KMS-11 (cell line): ENCODE measurements at regions not wholly inside any gene's neighbourhood (a gene's known extent, or its start where the extent isn't known, plus 50 kb on each side); places are given as distances from the start of the nearest gene placed in this dataset.

Source experiments
- H2AFZ ChIP-seq: fragments of 200-600 bp; sonication (generic); 2 replicates; pipeline ENCODE4 v1.6.1; 2016; ENCODE audit warnings: antibody characterized with exemption, mixed run types, low read depth
- H3K27ac ChIP-seq: fragments of 200-600 bp; sonication (generic); 2 replicates; pipeline ENCODE4 v1.6.1; 2016; ENCODE audit warnings: mild to moderate bottlenecking, mixed run types
- H3K27me3 ChIP-seq: fragments of 200-600 bp; sonication (generic); 2 replicates; pipeline ENCODE4 v1.6.1; 2017; ENCODE audit warnings: mild to moderate bottlenecking, low read depth, mixed run types, moderate library complexity; ENCODE audit not compliant: insufficient read depth
- H3K36me3 ChIP-seq: fragments of 200-600 bp; sonication (generic); 2 replicates; pipeline ENCODE4 v1.6.1; 2017; ENCODE audit warnings: mild to moderate bottlenecking, mixed run types; ENCODE audit not compliant: insufficient read depth
- H3K4me1 ChIP-seq: fragments of 200-600 bp; sonication (generic); 2 replicates; pipeline ENCODE4 v1.6.1; 2016; ENCODE audit warnings: mild to moderate bottlenecking, low read depth, mixed run types; ENCODE audit not compliant: poor library complexity, severe bottlenecking
- H3K4me2 ChIP-seq: fragments of 200-600 bp; sonication (generic); 2 replicates; pipeline ENCODE4 v1.7.0; 2016; ENCODE audit warnings: mild to moderate bottlenecking, mixed run types
- H3K4me3 ChIP-seq: fragments of 200-600 bp; sonication (generic); IDR thresholded peaks from 2 replicates; pipeline ENCODE4 v1.6.1; 2017; ENCODE audit warnings: low read depth, low read length, mixed read lengths; ENCODE audit not compliant: insufficient read depth
- H3K79me2 ChIP-seq: fragments of 200-600 bp; sonication (generic); 2 replicates; pipeline ENCODE4 v1.6.1; 2016; ENCODE audit warnings: low read depth, mixed run types; ENCODE audit not compliant: insufficient read depth
- H3K9ac ChIP-seq: fragments of 200-600 bp; sonication (generic); 2 replicates; pipeline ENCODE4 v1.6.1; 2016; ENCODE audit warnings: mild to moderate bottlenecking, mixed run types
- H4K20me1 ChIP-seq: fragments of 200-600 bp; sonication (generic); 2 replicates; pipeline ENCODE4 v1.6.1; 2016; ENCODE audit warnings: mild to moderate bottlenecking, mixed run types; ENCODE audit not compliant: insufficient read depth
- TF ChIP-seq, protein P1 (sequence below): fragments of 200-600 bp; sonication (generic); conservative IDR thresholded peaks from 2 replicates; pipeline ENCODE4 v1.6.1; 2017; ENCODE audit warnings: low read depth, mild to moderate bottlenecking, antibody characterized with exemption, low read length, moderate library complexity, mixed read lengths

DNA sequence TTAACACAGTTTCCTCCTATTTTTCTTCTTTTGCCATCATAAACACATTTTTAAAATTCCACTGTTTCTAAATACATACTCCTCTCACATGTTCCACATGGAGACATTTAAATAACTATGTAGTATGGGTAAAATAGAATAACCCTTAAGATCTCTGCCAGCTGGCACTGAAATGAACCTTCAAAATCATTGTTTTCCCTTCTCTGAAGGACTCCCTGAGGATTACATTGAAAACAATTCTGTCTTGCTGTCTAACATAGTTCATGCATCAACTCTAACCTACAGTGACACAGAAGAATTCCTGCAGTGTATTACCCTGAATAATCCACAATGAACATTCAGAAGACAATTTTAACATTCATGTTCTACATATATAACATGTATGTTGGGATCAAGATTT, 1361.8 kb upstream of the CITED2 start:
- Histone ChIP-seq H3K27me3 (no peaks in the 10 kb centered on the region), H3K4me1 (no peaks in the 10 kb centered on the region), H3K4me2 (no peak overlapping the region), H2AFZ (no peak overlapping the region), H3K27ac (no peak overlapping the region), H3K4me3 (no peak overlapping the region), H4K20me1 (no peaks in the 10 kb centered on the region), H3K79me2 (no peaks in the 10 kb centered on the region), H3K9ac (no peak overlapping the region), H3K36me3 (no peaks in the 10 kb centered on the region)
- TF ChIP-seq, protein P1, sequence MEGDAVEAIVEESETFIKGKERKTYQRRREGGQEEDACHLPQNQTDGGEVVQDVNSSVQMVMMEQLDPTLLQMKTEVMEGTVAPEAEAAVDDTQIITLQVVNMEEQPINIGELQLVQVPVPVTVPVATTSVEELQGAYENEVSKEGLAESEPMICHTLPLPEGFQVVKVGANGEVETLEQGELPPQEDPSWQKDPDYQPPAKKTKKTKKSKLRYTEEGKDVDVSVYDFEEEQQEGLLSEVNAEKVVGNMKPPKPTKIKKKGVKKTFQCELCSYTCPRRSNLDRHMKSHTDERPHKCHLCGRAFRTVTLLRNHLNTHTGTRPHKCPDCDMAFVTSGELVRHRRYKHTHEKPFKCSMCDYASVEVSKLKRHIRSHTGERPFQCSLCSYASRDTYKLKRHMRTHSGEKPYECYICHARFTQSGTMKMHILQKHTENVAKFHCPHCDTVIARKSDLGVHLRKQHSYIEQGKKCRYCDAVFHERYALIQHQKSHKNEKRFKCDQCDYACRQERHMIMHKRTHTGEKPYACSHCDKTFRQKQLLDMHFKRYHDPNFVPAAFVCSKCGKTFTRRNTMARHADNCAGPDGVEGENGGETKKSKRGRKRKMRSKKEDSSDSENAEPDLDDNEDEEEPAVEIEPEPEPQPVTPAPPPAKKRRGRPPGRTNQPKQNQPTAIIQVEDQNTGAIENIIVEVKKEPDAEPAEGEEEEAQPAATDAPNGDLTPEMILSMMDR, result no peak

DNA sequence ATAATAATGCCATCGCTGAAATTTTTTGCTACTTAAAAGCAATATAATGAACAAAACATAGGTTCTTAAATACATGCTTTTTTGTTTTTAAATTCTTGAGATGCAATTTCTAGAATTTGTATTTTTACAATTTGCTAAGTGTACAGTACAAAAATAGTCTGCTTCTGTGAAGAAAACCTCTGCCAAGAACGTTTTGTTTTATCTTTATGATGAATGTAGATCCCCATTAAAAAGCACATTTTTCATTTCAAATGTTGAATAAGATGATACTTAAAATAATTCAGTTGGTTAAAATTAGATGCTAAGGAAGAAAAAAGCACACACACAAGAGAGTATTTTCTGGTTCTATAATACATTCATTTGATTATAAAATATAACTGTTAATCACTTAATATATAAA, 1358.5 kb upstream of the CITED2 start:
- TF ChIP-seq, protein P1, result no peak
- no peak overlapping the region for H3K4me2 ChIP-seq
- H4K20me1 ChIP-seq, result no peaks in the 10 kb centered on the region
- no peaks in the 10 kb centered on the region for H3K4me1 ChIP-seq
- H3K27me3 ChIP-seq, result no peaks in the 10 kb centered on the region
- H3K36me3 ChIP-seq, result no peaks in the 10 kb centered on the region
- H3K4me3 ChIP-seq, result no peak overlapping the region
- no peak overlapping the region for H3K27ac ChIP-seq
- no peak overlapping the region for H2AFZ ChIP-seq
- no peak overlapping the region for H3K9ac ChIP-seq
- H3K79me2 ChIP-seq, result no peaks in the 10 kb centered on the region

DNA sequence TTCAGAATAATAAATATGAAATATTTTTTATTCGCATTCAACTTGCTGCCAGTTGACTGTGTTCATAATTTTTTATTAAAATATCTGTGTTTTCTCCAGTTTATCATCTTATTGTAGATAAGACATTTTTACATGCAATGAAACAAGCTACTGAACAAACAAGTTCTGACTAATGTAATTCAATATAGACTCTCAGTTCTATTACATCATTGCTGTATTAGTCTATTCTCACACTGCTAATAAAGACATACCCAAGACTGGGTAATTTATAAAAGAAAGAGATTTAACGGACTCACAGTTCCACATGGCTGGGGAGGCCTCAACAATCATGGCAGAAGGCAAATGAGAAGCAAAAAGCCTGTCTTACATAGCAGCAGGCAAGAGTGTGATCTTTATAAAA, 1357.7 kb upstream of the CITED2 start:
- Histone ChIP-seq H3K27me3 (no peaks in the 10 kb centered on the region), H3K36me3 (no peaks in the 10 kb centered on the region), H3K9ac (no peak overlapping the region), H4K20me1 (no peaks in the 10 kb centered on the region), H3K4me2 (no peak overlapping the region), H3K4me3 (no peak overlapping the region), H2AFZ (no peak overlapping the region), H3K27ac (no peak overlapping the region), H3K4me1 (no peaks in the 10 kb centered on the region), H3K79me2 (no peaks in the 10 kb centered on the region)
- TF ChIP-seq, protein P1, result no peak

DNA sequence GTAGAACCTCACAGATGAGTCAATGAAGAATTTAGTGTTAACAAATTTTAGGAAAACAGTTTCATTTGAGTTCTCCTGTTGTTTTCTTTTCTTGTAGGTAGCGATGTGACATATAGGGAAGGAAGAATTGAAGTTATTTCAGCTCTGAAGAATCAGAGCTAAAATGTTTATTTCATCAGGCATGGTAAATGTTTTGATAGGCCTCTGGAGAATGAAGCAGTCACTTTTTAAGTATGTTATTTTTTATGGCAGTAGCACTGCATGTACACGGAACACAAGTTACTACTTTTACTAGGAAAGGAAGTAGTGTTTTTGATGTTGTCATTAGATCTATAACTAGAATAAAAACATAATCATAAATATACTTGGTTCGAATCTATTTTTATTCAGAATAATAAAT, 1357.3 kb upstream of the CITED2 start:
- H3K27ac ChIP-seq, result no peak overlapping the region
- no peaks in the 10 kb centered on the region for H3K4me1 ChIP-seq
- H3K4me2 ChIP-seq, result no peak overlapping the region
- no peak overlapping the region for H3K9ac ChIP-seq
- TF ChIP-seq, protein P1, result no peak
- no peaks in the 10 kb centered on the region for H3K27me3 ChIP-seq
- no peak overlapping the region for H3K4me3 ChIP-seq
- no peaks in the 10 kb centered on the region for H3K36me3 ChIP-seq
- H3K79me2 ChIP-seq, result no peaks in the 10 kb centered on the region
- no peak overlapping the region for H2AFZ ChIP-seq
- H4K20me1 ChIP-seq, result no peaks in the 10 kb centered on the region

DNA sequence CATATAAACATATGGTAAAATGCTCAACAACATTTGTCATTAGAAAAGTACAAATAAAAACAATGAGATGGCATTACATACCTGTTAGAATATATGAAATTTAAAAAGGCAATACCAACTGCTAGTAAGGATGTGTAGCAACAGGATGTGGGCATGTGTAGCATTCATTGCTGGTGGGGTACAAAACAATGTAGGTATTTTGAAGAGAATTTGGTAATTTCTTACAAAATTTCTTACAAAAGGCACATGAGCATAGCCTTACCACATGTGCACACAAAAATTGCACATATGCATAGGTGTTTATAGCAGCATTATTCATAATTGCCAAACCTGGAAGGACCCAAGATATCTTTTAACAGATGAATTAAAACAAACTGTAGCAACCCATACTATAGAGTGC, 1355.1 kb upstream of the CITED2 start:
- Histone ChIP-seq H4K20me1 (no peaks in the 10 kb centered on the region), H3K27me3 (no peaks in the 10 kb centered on the region), H3K4me3 (no peak overlapping the region), H3K4me1 (no peaks in the 10 kb centered on the region), H3K9ac (no peak overlapping the region), H3K36me3 (no peaks in the 10 kb centered on the region), H3K27ac (no peak overlapping the region), H2AFZ (no peak overlapping the region), H3K4me2 (no peak overlapping the region), H3K79me2 (no peaks in the 10 kb centered on the region)
- TF ChIP-seq, protein P1, result no peak
